ENCODE measurements at regions not wholly inside any gene's neighbourhood (a gene's known extent, or its start where the extent isn't known, plus 50 kb on each side); places are given as distances from the start of the nearest gene placed in this dataset.

DNA sequence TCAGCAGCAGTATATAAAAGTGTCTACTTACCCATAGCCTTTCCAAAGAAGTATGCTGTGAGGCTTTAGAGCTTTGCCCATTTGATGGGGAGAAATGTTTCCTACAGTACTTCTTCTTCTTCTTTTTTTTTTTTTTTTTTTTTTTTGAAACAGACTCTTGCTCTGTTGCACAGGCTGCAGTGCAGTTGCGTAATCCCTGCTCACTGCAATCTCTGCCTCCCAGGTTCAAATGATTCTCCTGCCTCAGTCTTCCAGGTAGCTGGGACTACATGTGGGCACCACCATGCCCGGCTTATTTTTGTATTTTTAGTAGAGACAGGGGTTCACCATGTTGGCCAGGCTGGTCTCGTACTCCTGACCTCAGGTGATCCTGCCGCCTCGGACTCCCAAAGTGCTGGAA lies 101.7 kb upstream of the TMEM26 start:
- no peak for DNase-seq (ENCODE audit: low spot score)
- TF ChIP-seq, protein P1, sequence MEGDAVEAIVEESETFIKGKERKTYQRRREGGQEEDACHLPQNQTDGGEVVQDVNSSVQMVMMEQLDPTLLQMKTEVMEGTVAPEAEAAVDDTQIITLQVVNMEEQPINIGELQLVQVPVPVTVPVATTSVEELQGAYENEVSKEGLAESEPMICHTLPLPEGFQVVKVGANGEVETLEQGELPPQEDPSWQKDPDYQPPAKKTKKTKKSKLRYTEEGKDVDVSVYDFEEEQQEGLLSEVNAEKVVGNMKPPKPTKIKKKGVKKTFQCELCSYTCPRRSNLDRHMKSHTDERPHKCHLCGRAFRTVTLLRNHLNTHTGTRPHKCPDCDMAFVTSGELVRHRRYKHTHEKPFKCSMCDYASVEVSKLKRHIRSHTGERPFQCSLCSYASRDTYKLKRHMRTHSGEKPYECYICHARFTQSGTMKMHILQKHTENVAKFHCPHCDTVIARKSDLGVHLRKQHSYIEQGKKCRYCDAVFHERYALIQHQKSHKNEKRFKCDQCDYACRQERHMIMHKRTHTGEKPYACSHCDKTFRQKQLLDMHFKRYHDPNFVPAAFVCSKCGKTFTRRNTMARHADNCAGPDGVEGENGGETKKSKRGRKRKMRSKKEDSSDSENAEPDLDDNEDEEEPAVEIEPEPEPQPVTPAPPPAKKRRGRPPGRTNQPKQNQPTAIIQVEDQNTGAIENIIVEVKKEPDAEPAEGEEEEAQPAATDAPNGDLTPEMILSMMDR (IDR thresholded peaks at IDR 0.05; ENCODE audit: extremely low read depth, insufficient read depth, missing control alignments) = no peak
- in situ Hi-C loops (cut with MboI; ENCODE audit: low pct_unique_long_range_greater_than_20kb, low sequenced_read_pairs, unreplicated experiment) = no loop called here

DNA sequence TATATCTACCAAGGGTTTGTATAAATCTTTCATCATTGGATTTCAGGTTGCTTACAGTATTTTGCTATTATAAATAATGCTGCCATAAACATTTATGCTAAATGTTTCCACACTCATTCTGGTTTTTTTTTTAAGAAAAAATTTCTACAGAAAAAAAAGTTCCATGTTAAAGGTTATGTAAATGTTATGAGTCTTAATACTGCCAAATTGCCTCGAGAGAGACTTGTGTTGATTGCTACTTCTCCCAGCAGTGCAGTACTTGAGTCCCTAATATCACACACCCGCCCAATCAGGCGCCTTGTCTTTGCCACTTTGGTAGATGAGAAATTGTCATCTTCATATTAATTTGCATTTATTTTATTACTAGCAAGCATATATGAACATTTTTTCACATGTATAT lies 96.7 kb upstream of the TMEM26 start:
- TF ChIP-seq, protein P1 (IDR thresholded peaks at IDR 0.05; ENCODE audit: extremely low read depth, insufficient read depth, missing control alignments) = no peak
- DNase-seq (ENCODE audit: low spot score) = no peak
- in situ Hi-C loops (cut with MboI; ENCODE audit: low pct_unique_long_range_greater_than_20kb, low sequenced_read_pairs, unreplicated experiment) = no loop called here

DNA sequence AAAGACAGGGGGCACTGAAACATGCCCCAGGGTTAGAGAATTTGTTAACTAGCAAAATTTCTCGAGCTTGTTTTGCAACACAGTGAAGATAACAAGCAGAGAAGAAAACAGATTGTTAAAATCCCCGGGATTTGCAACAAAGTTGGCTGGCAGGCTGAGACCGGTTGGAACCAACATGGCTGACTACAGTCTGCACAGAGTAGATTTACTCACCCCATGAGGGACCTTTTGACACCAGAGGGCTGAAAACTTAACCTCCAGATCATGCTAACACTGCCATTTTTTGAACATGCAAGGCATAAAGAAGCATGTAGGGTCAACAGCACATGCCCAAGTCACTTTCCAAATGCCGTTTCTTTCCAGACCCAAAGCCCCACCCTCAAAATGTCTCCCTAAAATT lies 95.2 kb upstream of the TMEM26 start:
- in situ Hi-C loops (cut with MboI; ENCODE audit: low pct_unique_long_range_greater_than_20kb, low sequenced_read_pairs, unreplicated experiment) = no loop called here
- TF ChIP-seq, protein P1 (IDR thresholded peaks at IDR 0.05; ENCODE audit: extremely low read depth, insufficient read depth, missing control alignments) = no peak
- no peak for DNase-seq (ENCODE audit: low spot score)

DNA sequence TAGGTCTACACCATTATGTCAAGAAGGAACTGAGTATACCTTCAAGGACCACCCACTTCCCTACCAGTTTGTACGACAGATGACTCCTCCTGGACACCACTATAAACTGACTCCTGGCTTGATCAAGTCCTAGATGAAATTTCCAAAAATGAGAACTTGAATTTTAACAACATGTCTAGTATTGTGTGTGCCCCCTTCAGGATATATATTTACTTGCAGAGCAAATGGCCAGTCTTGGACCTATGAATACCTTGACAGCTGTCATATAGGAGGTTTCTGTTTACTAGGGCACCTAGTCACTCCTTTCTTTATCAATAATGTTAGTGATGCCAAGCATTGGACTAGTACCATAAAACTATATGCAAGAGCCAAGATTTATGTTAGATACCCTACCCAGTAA lies 94.1 kb upstream of the TMEM26 start:
- in situ Hi-C loops (cut with MboI; ENCODE audit: low pct_unique_long_range_greater_than_20kb, low sequenced_read_pairs, unreplicated experiment) = no loop called here
- TF ChIP-seq, protein P1 (IDR thresholded peaks at IDR 0.05; ENCODE audit: extremely low read depth, insufficient read depth, missing control alignments) = no peak
- DNase-seq (ENCODE audit: low spot score) = no peak

DNA sequence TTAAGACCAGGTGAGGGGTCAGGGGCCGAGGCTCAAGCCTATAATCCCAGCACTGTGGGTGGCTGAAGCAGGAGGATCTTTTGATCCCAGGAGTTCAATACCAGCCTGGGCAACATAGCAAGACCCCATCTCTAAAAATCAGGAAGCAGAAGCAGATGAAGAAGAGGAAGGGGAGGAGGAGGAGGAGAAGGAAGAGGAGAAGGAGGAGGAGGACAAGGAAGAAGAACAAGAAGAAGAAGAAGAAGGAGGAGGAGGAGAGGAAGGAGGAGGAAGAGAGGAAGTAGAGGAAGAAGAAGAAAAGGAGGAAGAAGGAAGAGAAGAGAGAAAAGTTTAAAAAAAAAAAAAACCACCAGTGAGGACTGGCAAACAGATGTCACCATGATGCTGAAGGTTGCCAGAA lies 92.0 kb upstream of the TMEM26 start:
- in situ Hi-C loops (cut with MboI; ENCODE audit: low pct_unique_long_range_greater_than_20kb, low sequenced_read_pairs, unreplicated experiment) = no loop called here
- no peak for DNase-seq (ENCODE audit: low spot score)

DNA sequence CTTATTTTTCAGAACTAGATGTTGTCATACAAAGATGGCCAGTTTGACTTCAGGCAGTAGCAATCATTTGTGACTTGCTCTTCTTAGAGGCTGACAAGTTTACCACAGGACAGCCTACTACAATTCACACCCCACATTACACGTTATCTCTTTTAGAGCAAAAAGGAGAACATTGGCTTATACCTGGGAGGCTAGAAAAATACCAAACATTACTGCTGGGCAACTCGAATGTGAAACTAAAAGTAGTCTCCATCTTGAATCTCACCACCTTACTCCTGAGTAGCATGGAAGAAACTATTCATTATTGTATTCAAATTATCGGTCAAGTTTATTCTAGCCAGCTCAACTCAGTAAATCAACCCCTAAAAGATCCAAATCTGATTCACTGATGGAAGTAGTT lies 90.7 kb upstream of the TMEM26 start:
- DNase-seq (ENCODE audit: low spot score) = no peak
- TF ChIP-seq, protein P1 (IDR thresholded peaks at IDR 0.05; ENCODE audit: extremely low read depth, insufficient read depth, missing control alignments) = no peak
- in situ Hi-C loops (cut with MboI; ENCODE audit: low pct_unique_long_range_greater_than_20kb, low sequenced_read_pairs, unreplicated experiment) = no loop called here

More for the DNA sequence above, 92.0 kb upstream of the TMEM26 start:
- TF ChIP-seq, protein P1 (IDR thresholded peaks at IDR 0.05; ENCODE audit: extremely low read depth, insufficient read depth, missing control alignments) = no peak

DNA sequence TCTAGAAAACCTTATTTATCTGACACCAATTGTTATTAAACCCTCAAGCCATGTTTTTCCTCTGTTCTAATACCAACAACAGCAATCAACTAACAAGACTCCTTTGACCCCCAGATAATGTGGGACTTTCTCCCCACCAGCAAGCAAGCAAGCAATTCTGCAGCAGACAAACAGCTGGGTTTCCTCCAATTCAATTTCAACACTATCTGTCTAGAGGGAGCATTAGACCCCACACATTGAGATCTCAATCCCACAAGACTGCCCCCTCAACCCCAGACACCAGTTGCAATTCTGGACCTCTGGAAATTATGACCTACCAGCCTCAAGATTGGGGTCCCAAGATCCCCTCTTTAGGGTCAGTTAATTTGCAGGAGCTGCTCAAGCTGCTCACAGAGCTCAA lies 89.4 kb upstream of the TMEM26 start:
- no peak for DNase-seq (ENCODE audit: low spot score)
- in situ Hi-C loops (cut with MboI; ENCODE audit: low pct_unique_long_range_greater_than_20kb, low sequenced_read_pairs, unreplicated experiment) = no loop called here
- TF ChIP-seq, protein P1 (IDR thresholded peaks at IDR 0.05; ENCODE audit: extremely low read depth, insufficient read depth, missing control alignments) = no peak
